ENCODE measurements at regions not wholly inside any gene's neighbourhood (a gene's known extent, or its start where the extent isn't known, plus 50 kb on each side); places are given as distances from the start of the nearest gene placed in this dataset.
"Not testable (repeated sequence)": the region's sequence is repeated elsewhere in the genome, so short reads cannot be mapped to it uniquely, and the experiment has no call there.

GRCh38 chr9:75482566-75482965 lies 394.3 kb downstream of the OSTF1 start:
- H3K36me3 ChIP-seq (replicated peaks; ENCODE audit: control insufficient read depth, insufficient read depth, low read length), result no peaks in the 10 kb centered on the region
- no peaks in the 10 kb centered on the region for H3K27me3 ChIP-seq (ENCODE audit: control insufficient read depth, insufficient read depth, low read length)
- DNase-seq, result peak; percentile 12
- no peak overlapping the region for H3K4me3 ChIP-seq (ENCODE audit: insufficient read depth, low read depth, low read length)

GRCh38 chr9:75483636-75484035 lies 395.3 kb downstream of the OSTF1 start:
- no peak for DNase-seq
- Histone ChIP-seq H3K36me3 (replicated peaks; ENCODE audit: control insufficient read depth, insufficient read depth, low read length) (no peaks in the 10 kb centered on the region), H3K4me3 (ENCODE audit: insufficient read depth, low read depth, low read length) (no peak overlapping the region), H3K27me3 (ENCODE audit: control insufficient read depth, insufficient read depth, low read length) (no peaks in the 10 kb centered on the region)

GRCh38 chr9:75487856-75488718 lies 399.8 kb downstream of the OSTF1 start:
- H3K27me3 ChIP-seq (ENCODE audit: control insufficient read depth, insufficient read depth, low read length), result no peaks in the 10 kb centered on the region
- H3K4me3 ChIP-seq (ENCODE audit: insufficient read depth, low read depth, low read length), result no peak overlapping the region
- no peak for DNase-seq
- no peaks in the 10 kb centered on the region for H3K36me3 ChIP-seq (replicated peaks; ENCODE audit: control insufficient read depth, insufficient read depth, low read length)

- DNase-seq, result no peak
- Histone ChIP-seq H3K4me3 (ENCODE audit: insufficient read depth, low read depth, low read length) (no peak overlapping the region), H3K27me3 (ENCODE audit: control insufficient read depth, insufficient read depth, low read length) (no peaks in the 10 kb centered on the region), H3K36me3 (replicated peaks; ENCODE audit: control insufficient read depth, insufficient read depth, low read length) (no peaks in the 10 kb centered on the region)
These were observed 400.4 kb downstream of the OSTF1 start for GRCh38 chr9:75488719-75489110.

GRCh38 chr9:75490326-75490725 lies 400.1 kb upstream of the PCSK5 start:
- no peaks in the 10 kb centered on the region for H3K36me3 ChIP-seq (replicated peaks; ENCODE audit: control insufficient read depth, insufficient read depth, low read length)
- no peak for DNase-seq
- no peak overlapping the region for H3K4me3 ChIP-seq (ENCODE audit: insufficient read depth, low read depth, low read length)
- no peaks in the 10 kb centered on the region for H3K27me3 ChIP-seq (ENCODE audit: control insufficient read depth, insufficient read depth, low read length)

GRCh38 chr9:75491533-75491932 lies 398.9 kb upstream of the PCSK5 start:
- no peak overlapping the region for H3K4me3 ChIP-seq (ENCODE audit: insufficient read depth, low read depth, low read length)
- DNase-seq, result no peak
- H3K36me3 ChIP-seq (replicated peaks; ENCODE audit: control insufficient read depth, insufficient read depth, low read length), result no peaks in the 10 kb centered on the region
- no peaks in the 10 kb centered on the region for H3K27me3 ChIP-seq (ENCODE audit: control insufficient read depth, insufficient read depth, low read length)

- Histone ChIP-seq H3K4me3 (ENCODE audit: insufficient read depth, low read depth, low read length) (no peak overlapping the region), H3K27me3 (ENCODE audit: control insufficient read depth, insufficient read depth, low read length) (no peaks in the 10 kb centered on the region), H3K36me3 (replicated peaks; ENCODE audit: control insufficient read depth, insufficient read depth, low read length) (no peaks in the 10 kb centered on the region)
- no peak for DNase-seq
These were observed 390.7 kb upstream of the PCSK5 start for GRCh38 chr9:75499812-75500211.

GRCh38 chr9:75500479-75500878 lies 390.0 kb upstream of the PCSK5 start:
- H3K36me3 ChIP-seq (replicated peaks; ENCODE audit: control insufficient read depth, insufficient read depth, low read length), result no peaks in the 10 kb centered on the region
- no peak overlapping the region for H3K4me3 ChIP-seq (ENCODE audit: insufficient read depth, low read depth, low read length)
- no peak for DNase-seq
- no peaks in the 10 kb centered on the region for H3K27me3 ChIP-seq (ENCODE audit: control insufficient read depth, insufficient read depth, low read length)

GRCh38 chr9:75500940-75501339 lies 389.5 kb upstream of the PCSK5 start:
- not testable (repeated sequence) for H3K36me3 ChIP-seq (replicated peaks; ENCODE audit: control insufficient read depth, insufficient read depth, low read length); H3K27me3 ChIP-seq (ENCODE audit: control insufficient read depth, insufficient read depth, low read length); DNase-seq; H3K4me3 ChIP-seq (ENCODE audit: insufficient read depth, low read depth, low read length)

GRCh38 chr9:75504721-75505120 lies 385.8 kb upstream of the PCSK5 start:
- no peak overlapping the region for H3K4me3 ChIP-seq (ENCODE audit: insufficient read depth, low read depth, low read length)
- no peaks in the 10 kb centered on the region for H3K27me3 ChIP-seq (ENCODE audit: control insufficient read depth, insufficient read depth, low read length)
- no peak for DNase-seq
- H3K36me3 ChIP-seq (replicated peaks; ENCODE audit: control insufficient read depth, insufficient read depth, low read length), result no peaks in the 10 kb centered on the region

GRCh38 chr9:75505654-75506053 lies 384.8 kb upstream of the PCSK5 start:
- DNase-seq, result no peak
- Histone ChIP-seq H3K27me3 (ENCODE audit: control insufficient read depth, insufficient read depth, low read length) (no peaks in the 10 kb centered on the region), H3K4me3 (ENCODE audit: insufficient read depth, low read depth, low read length) (no peak overlapping the region)

GRCh38 chr9:75529463-75529862 lies 361.0 kb upstream of the PCSK5 start:
- Histone ChIP-seq H3K27me3 (ENCODE audit: control insufficient read depth, insufficient read depth, low read length) (no peaks in the 10 kb centered on the region), H3K4me3 (ENCODE audit: insufficient read depth, low read depth, low read length) (no peak overlapping the region), H3K36me3 (replicated peaks; ENCODE audit: control insufficient read depth, insufficient read depth, low read length) (no peaks in the 10 kb centered on the region)
- no peak for DNase-seq

More at GRCh38 chr9:75505654-75506053, 384.8 kb upstream of the PCSK5 start:
- no peaks in the 10 kb centered on the region for H3K36me3 ChIP-seq (replicated peaks; ENCODE audit: control insufficient read depth, insufficient read depth, low read length)

GRCh38 chr9:75531588-75531987 lies 358.9 kb upstream of the PCSK5 start:
- no peak overlapping the region for H3K4me3 ChIP-seq (ENCODE audit: insufficient read depth, low read depth, low read length)
- H3K27me3 ChIP-seq (ENCODE audit: control insufficient read depth, insufficient read depth, low read length), result no peaks in the 10 kb centered on the region
- H3K36me3 ChIP-seq (replicated peaks; ENCODE audit: control insufficient read depth, insufficient read depth, low read length), result no peaks in the 10 kb centered on the region
- DNase-seq, result no peak

GRCh38 chr9:75532233-75533050 lies 358.0 kb upstream of the PCSK5 start:
- no peak overlapping the region for H3K4me3 ChIP-seq (ENCODE audit: insufficient read depth, low read depth, low read length)
- no peak for DNase-seq
- H3K27me3 ChIP-seq (ENCODE audit: control insufficient read depth, insufficient read depth, low read length), result no peaks in the 10 kb centered on the region
- no peaks in the 10 kb centered on the region for H3K36me3 ChIP-seq (replicated peaks; ENCODE audit: control insufficient read depth, insufficient read depth, low read length)

- H3K36me3 ChIP-seq (replicated peaks; ENCODE audit: control insufficient read depth, insufficient read depth, low read length), result no peaks in the 10 kb centered on the region
- no peak overlapping the region for H3K4me3 ChIP-seq (ENCODE audit: insufficient read depth, low read depth, low read length)
- DNase-seq, result no peak
- H3K27me3 ChIP-seq (ENCODE audit: control insufficient read depth, insufficient read depth, low read length), result no peaks in the 10 kb centered on the region
These were observed 350.9 kb upstream of the PCSK5 start for GRCh38 chr9:75539523-75539922.

Measured in H7 (cell line).